ENCODE measurements at regions not wholly inside any gene's neighbourhood (a gene's known extent, or its start where the extent isn't known, plus 50 kb on each side); places are given as distances from the start of the nearest gene placed in this dataset.

DNA sequence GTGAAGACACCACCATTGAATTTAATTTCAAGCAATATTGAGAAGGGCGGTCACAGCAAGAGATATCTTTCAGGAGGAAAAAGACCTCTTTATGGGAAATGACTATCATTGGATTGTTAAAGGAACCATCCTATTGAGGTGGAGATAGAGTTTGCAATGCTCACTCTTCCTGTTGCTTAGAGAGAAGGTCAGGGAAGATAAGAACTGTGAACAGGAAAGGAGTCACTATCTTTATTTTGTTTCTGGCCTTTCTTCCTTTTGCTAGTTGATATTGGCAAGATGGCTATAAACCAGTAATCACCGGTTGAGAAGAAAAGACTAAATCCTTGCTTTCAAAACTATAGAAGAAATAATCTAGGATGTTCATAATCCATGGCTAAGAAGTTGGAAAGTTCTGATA, 112.1 kb upstream of the TMEM108 start:
- Mint-ChIP-seq H3K4me1 (no peaks in the 10 kb centered on the region), H3K27me3 (no peaks in the 10 kb centered on the region), H3K27ac (no peak overlapping the region), H3K9me3 (no peaks in the 10 kb centered on the region), H3K4me3 (no peak overlapping the region)
- no peak for ATAC-seq
- no peak for DNase-seq

- H3K27ac Mint-ChIP-seq = no peak overlapping the region
- no peaks in the 10 kb centered on the region for H3K27me3 Mint-ChIP-seq
- H3K4me3 Mint-ChIP-seq = no peak overlapping the region
- no peaks in the 10 kb centered on the region for H3K4me1 Mint-ChIP-seq
- DNase-seq (no peak), ATAC-seq (no peak)
- no peaks in the 10 kb centered on the region for H3K9me3 Mint-ChIP-seq
Observed at GRCh38 chr3:132925256-132925930, 112.8 kb upstream of the TMEM108 start.

DNA sequence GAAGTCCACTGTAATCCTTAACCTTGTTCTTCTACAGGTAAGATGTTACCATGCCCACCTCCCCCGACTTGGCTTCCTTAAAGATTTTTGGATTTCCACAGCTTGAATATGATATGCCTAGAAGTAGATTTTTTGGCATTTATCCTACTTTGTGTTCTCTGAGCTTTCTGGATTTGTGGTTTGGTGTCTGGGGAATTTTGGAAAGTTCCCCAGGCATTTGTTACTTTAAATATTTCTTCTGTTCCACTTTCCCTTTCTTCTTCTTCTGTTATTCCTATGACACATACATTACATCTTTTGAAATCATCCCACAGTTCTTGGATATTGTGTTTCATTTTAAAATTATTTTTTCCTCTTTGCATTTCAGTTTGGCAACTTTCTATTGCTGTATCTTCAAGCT, 122.1 kb upstream of the TMEM108 start:
- ATAC-seq = no peak
- Mint-ChIP-seq H3K4me1 (no peaks in the 10 kb centered on the region), H3K4me3 (no peak overlapping the region), H3K27ac (no peak overlapping the region), H3K9me3 (no peaks in the 10 kb centered on the region), H3K27me3 (no peaks in the 10 kb centered on the region)
- no peak for DNase-seq

DNA sequence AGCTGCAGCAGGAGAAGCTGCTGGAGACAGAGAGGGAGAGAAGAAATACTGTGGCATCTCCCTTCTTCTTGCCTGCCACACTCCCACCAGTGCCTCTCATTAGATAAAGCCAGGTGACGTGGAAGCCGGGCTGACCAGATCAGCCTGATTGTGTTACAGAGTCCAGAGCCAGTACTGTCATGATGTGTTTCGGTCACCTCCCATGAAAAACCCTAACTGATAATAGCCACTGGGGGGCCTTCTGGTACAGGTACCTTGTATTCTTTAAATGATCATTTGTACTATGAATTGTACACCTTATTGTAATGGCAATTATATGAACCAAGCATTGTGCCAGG, 125.8 kb upstream of the TMEM108 start:
- ATAC-seq (no peak), DNase-seq (no peak)
- H3K27me3 Mint-ChIP-seq = no peaks in the 10 kb centered on the region
- no peaks in the 10 kb centered on the region for H3K9me3 Mint-ChIP-seq
- no peak overlapping the region for H3K27ac Mint-ChIP-seq
- no peak overlapping the region for H3K4me3 Mint-ChIP-seq
- H3K4me1 Mint-ChIP-seq = no peaks in the 10 kb centered on the region

DNA sequence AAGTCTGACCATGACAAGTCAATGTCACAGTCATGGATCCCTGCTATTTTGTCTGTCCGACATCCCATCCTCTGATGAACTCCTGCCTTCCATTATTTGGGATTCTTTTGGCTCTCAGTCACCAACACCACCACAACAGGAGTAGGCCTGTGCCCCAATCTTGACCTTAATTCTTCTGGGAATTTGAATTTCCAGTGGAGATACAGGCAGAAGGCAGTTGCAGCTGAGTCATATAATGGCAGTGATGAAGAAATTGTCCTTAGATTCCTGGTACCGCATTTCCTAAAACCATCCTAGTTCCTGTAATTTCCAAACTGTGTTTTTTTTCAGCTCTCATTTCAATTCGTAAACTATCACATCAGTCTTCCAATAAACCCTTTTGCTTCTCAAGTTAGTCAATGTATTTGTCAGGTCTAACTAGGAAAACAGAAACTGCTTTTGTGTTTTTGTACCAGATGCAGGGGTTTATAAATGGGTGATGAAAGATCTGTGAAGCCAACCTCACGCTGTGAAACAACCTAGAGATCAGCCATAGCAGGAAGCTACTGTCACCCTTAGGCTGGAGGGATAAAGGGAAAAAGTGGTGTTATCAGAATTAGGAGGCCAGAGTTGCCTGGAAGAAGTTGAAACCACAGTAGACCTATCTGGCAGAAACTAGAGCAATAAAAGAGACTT, 126.3 kb upstream of the TMEM108 start:
- Mint-ChIP-seq H3K27ac (peak overlapping the region in 1 of 2 donors; percentile 37), H3K4me3 (no peak overlapping the region), H3K27me3 (no peaks in the 10 kb centered on the region), H3K4me1 (no peaks in the 10 kb centered on the region), H3K9me3 (no peaks in the 10 kb centered on the region)
- no peak for ATAC-seq
- no peak for DNase-seq

- ATAC-seq = no peak
Observed at GRCh38 chr3:132907293-132907692, 130.9 kb upstream of the TMEM108 start.

GRCh38 chr3:132900481-132900880, 137.7 kb upstream of the TMEM108 start:
- H3K9me3 Mint-ChIP-seq = no peaks in the 10 kb centered on the region
- peaks cover 7% of the 10 kb centered on the region for H3K27me3 Mint-ChIP-seq
- ATAC-seq = no peak
- no peak for DNase-seq
- no peaks in the 10 kb centered on the region for H3K4me1 Mint-ChIP-seq
- H3K4me3 Mint-ChIP-seq = no peak overlapping the region
- H3K27ac Mint-ChIP-seq = no peak overlapping the region

More at GRCh38 chr3:132907293-132907692, 130.9 kb upstream of the TMEM108 start:
- Mint-ChIP-seq H3K27me3 (peaks cover 7% of the 10 kb centered on the region), H3K4me3 (no peak overlapping the region), H3K4me1 (no peaks in the 10 kb centered on the region), H3K27ac (no peak overlapping the region), H3K9me3 (no peaks in the 10 kb centered on the region)
- no peak for DNase-seq

DNA sequence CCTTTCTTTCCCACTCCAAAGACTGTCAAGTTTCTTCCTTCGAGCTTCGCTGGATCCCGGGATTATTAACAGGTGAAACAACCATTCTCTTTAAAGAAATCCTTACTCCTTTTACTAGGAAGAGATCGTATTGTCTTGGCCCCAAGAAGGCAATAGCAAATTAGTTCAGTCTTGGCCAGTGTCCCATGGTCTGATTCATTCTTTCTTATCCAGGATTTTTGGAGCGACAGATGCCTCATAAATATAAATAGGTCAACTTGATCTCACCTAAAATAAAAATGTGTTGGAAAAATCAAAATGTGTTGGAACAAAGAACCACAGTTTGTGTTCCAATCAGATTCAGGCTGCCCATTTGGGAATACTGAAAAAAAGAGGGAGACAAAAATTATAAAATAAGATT, 140.1 kb upstream of the TMEM108 start:
- Mint-ChIP-seq H3K4me3 (no peak overlapping the region), H3K27ac (no peak overlapping the region), H3K9me3 (no peaks in the 10 kb centered on the region), H3K4me1 (no peaks in the 10 kb centered on the region), H3K27me3 (no peaks in the 10 kb centered on the region)
- DNase-seq (no peak), ATAC-seq (no peak)

- no peak for ATAC-seq
- H3K27ac Mint-ChIP-seq = no peak overlapping the region
- H3K4me3 Mint-ChIP-seq = no peak overlapping the region
- H3K9me3 Mint-ChIP-seq = no peaks in the 10 kb centered on the region
- DNase-seq = no peak
- no peaks in the 10 kb centered on the region for H3K27me3 Mint-ChIP-seq
- H3K4me1 Mint-ChIP-seq = no peaks in the 10 kb centered on the region
Observed at GRCh38 chr3:132892956-132893355, 145.2 kb upstream of the TMEM108 start.

DNA sequence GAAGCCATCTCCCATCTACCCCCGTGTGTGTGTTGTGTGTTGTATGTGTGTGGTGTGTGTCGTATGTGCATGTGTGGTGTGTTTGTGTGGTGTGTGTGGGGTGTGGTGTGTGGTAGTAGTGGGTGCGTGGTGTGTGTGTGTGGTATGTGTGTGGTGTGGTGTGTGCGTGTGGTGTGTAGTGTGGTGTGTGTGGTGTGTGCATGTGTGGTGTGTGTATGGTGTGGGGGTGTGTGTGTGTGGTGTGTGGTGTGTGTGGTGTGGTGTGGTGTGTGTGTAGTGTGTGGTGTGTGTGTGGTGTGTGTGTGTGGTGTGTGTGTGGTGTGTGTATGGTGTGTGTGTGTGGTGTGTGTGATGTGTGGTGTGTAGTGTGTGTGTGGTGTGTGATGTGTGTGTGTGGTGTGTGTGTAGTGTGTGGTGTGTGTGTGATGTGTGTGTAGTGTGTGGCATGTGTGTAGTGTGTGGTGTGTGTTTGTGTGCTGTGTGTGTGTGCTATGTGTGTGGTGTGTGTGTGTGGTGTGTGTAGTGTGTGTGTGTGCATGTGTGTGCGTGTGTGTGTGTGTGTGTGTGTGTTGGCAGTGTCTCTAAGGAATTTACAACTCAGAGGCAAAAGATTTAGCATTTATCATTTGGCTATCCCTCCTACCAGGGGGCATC, 156.3 kb upstream of the TMEM108 start:
- H3K27me3 Mint-ChIP-seq = peaks cover 13% of the 10 kb centered on the region
- ATAC-seq (no peak), DNase-seq (no peak)
- no peak overlapping the region for H3K27ac Mint-ChIP-seq
- peaks cover 0 to 4% of the 10 kb centered on the region in 2 donors for H3K9me3 Mint-ChIP-seq
- no peak overlapping the region for H3K4me3 Mint-ChIP-seq
- no peaks in the 10 kb centered on the region for H3K4me1 Mint-ChIP-seq

GRCh38 chr3:132880986-132881385, 157.2 kb upstream of the TMEM108 start:
- Mint-ChIP-seq H3K27ac (no peak overlapping the region), H3K4me3 (no peak overlapping the region), H3K4me1 (no peaks in the 10 kb centered on the region), H3K9me3 (peaks cover 0 to 4% of the 10 kb centered on the region in 2 donors), H3K27me3 (peaks cover 13% of the 10 kb centered on the region)
- DNase-seq (no peak), ATAC-seq (no peak)

DNA sequence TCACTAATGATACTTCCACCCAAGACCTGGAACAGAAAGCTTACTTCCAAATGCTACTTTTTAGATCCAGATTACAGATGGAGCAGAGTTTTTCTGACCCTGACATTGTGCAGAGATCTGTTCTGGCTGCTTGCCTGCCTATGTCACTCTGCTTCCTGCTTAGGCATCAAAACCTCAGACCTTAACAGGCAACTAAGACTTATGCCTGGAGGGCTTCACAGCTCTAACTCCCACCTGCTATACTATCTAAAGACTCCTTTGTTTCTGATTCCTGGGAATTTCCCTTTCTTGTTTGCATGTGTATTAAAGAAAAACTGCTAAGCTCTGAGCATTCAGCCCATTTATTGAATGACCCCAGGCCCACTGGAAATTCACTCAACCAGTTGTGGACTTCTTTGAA, 157.4 kb upstream of the NPHP3 start:
- H3K27ac Mint-ChIP-seq = no peak overlapping the region
- peaks cover 13% of the 10 kb centered on the region for H3K27me3 Mint-ChIP-seq
- DNase-seq = no peak
- H3K4me1 Mint-ChIP-seq = no peaks in the 10 kb centered on the region
- ATAC-seq = no peak
- no peak overlapping the region for H3K4me3 Mint-ChIP-seq
- no peaks in the 10 kb centered on the region for H3K9me3 Mint-ChIP-seq

- Mint-ChIP-seq H3K4me1 (no peaks in the 10 kb centered on the region), H3K9me3 (no peaks in the 10 kb centered on the region), H3K27ac (no peak overlapping the region), H3K27me3 (peaks cover 17% of the 10 kb centered on the region), H3K4me3 (no peak overlapping the region)
- DNase-seq (no peak), ATAC-seq (no peak)
Observed at GRCh38 chr3:132874701-132875100, 152.5 kb upstream of the NPHP3 start.

DNA sequence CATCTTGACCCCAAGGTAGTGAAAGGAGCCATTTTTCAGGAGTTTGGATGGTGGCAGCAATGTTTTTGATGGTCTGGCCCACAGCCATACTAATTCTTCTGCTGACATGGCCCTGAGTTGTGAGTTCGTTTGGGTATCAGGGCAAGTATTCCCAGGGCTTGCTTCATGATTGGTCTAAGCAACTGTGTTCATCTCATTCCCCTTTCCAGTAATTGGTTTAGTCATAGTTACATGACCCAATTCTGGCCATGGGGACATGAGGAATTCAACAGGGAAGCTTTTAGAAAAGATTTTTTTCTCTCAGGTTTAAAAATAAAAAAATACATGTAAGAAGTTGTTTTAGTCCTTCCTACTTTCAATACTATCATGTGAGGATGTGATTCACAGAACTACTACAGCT, 150.5 kb upstream of the NPHP3 start:
- no peaks in the 10 kb centered on the region for H3K4me1 Mint-ChIP-seq
- no peak for DNase-seq
- no peak overlapping the region for H3K27ac Mint-ChIP-seq
- no peak for ATAC-seq
- no peak overlapping the region for H3K4me3 Mint-ChIP-seq
- H3K9me3 Mint-ChIP-seq = no peaks in the 10 kb centered on the region
- H3K27me3 Mint-ChIP-seq = peaks cover 19% of the 10 kb centered on the region

DNA sequence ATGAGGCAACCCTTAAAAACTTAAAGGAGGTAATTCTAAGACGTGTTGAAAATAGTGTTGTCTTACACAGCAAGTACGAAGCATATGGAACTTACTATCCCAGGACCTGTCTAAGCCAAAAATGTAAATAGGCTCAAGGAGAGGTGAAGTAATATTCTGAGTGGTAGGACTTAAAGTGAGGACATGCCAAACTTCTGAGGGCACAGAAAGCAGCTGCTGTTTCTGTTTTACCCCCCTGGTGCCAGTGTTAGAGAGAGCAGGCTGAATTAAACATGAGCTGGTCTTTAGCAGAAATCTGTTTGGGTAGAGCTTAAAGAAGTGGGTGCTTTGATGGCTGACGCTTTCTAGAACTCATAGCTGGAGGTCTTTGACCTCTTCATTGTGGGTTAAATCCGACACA, 149.7 kb upstream of the NPHP3 start:
- no peak overlapping the region for H3K27ac Mint-ChIP-seq
- H3K9me3 Mint-ChIP-seq = no peaks in the 10 kb centered on the region
- H3K4me3 Mint-ChIP-seq = no peak overlapping the region
- DNase-seq (no peak), ATAC-seq (no peak)
- peaks cover 19% of the 10 kb centered on the region for H3K27me3 Mint-ChIP-seq
- H3K4me1 Mint-ChIP-seq = no peaks in the 10 kb centered on the region

- DNase-seq = no peak
- Mint-ChIP-seq H3K27me3 (peaks cover 21% of the 10 kb centered on the region), H3K4me3 (no peak overlapping the region), H3K4me1 (no peaks in the 10 kb centered on the region), H3K27ac (no peak overlapping the region), H3K9me3 (no peaks in the 10 kb centered on the region)
- ATAC-seq = no peak
Observed at GRCh38 chr3:132870541-132870940, 148.3 kb upstream of the NPHP3 start.
